Testis (tissue), 2 donors: ENCODE measurements at regions not wholly inside any gene's neighbourhood (a gene's known extent, or its start where the extent isn't known, plus 50 kb on each side); places are given as distances from the start of the nearest gene placed in this dataset.
A peak's percentile ranks its signal among the peaks of the same experiment; 100 is the strongest.

Source experiments
- DNase-seq: peaks from one replicate; pipeline ENCODE4 v3.0.0-alpha.2; 2019
- H3K27ac ChIP-seq, 2 donors: fragments of 200-600 bp; sonication (generic); one replicate each; pipeline ENCODE4 v1.5.1; 2019
- H3K27me3 ChIP-seq: fragments of 200-600 bp; sonication (generic); one replicate; pipeline ENCODE4 v1.5.1; 2019
- H3K36me3 ChIP-seq: fragments of 200-600 bp; sonication (generic); one replicate; pipeline ENCODE4 v1.5.1; 2017; ENCODE audit warnings: low read depth; ENCODE audit errors: missing control alignments
- H3K4me1 ChIP-seq: fragments of 200-600 bp; sonication (generic); one replicate; pipeline ENCODE4 v1.5.1; 2019
- H3K4me3 ChIP-seq, 2 donors: fragments of 200-600 bp; sonication (generic); one replicate each; pipeline ENCODE4 v1.5.1; 2017 to 2019
- H3K9me3 ChIP-seq: fragments of 200-600 bp; sonication (generic); one replicate; pipeline ENCODE4 v1.5.1; 2017
- CTCF ChIP-seq, 3 experiments: fragments of 450-650 bp in 2 of 3; fragments of 200-600 bp in 1 of 3; sonication (generic) in 1 of 3; IDR thresholded peaks; one replicate each; pipeline ENCODE4 v1.5.1; 2016 to 2019; ENCODE audit warnings: antibody characterized with exemption in 3 of 3, mild to moderate bottlenecking in 2 of 3, moderate library complexity in 1 of 3
- POLR2A ChIP-seq: fragments of 450-650 bp; IDR thresholded peaks from one replicate; pipeline ENCODE4 v1.6.1; 2017; ENCODE audit warnings: antibody characterized with exemption, mild to moderate bottlenecking, moderate library complexity
- WGBS, 2 donors: methylation state at CpG; one replicate each; pipeline ENCODE4 v1.1.5; 2018; 5-methylcytosine and 5-hydroxymethylcytosine counted together
- intact Hi-C: fragments of 100-400 bp; cut with DNase I; formaldehyde crosslinking; loops from one replicate; pipeline ENCODE4 v1.15.1; 2023; ENCODE audit warnings: low total_unique reads

GRCh38 chr11:31873124-31873523 lies 62.0 kb upstream of the PAX6 start:
- intact Hi-C loops = loop anchor here (5.0 kb wide), 1 partner anchor 381 kb away; no protein-coding TSS in a partner anchor
- Histone ChIP-seq H3K27me3 (no peaks in the 10 kb centered on the region), H3K9me3 (no peaks in the 10 kb centered on the region), H3K4me3 (no peak overlapping the region), H3K27ac (no peak overlapping the region), H3K4me1 (no peaks in the 10 kb centered on the region), H3K36me3 (no peaks in the 10 kb centered on the region)
- 78 to 88% methylated on average over 2 of the region's 2 CpGs for WGBS, 2 donors
- TF ChIP-seq POLR2A = no peak
- TF ChIP-seq CTCF (IDR thresholded peaks at IDR 0.05) = no peak
- DNase-seq = no peak

GRCh38 chr11:31872076-31872443 lies 60.9 kb upstream of the PAX6 start:
- no peak overlapping the region for H3K4me3 ChIP-seq
- H3K36me3 ChIP-seq = no peaks in the 10 kb centered on the region
- no peak overlapping the region for H3K27ac ChIP-seq
- TF ChIP-seq POLR2A (no peak), CTCF (IDR thresholded peaks at IDR 0.05) (no peak)
- H3K27me3 ChIP-seq = no peaks in the 10 kb centered on the region
- WGBS, 2 donors = 82 to 84% methylated on average over 3 of the region's 3 CpGs
- intact Hi-C loops = loop anchor here (5.0 kb wide), 1 partner anchor 380 kb away; no protein-coding TSS in a partner anchor
- no peaks in the 10 kb centered on the region for H3K4me1 ChIP-seq
- no peak for DNase-seq
- H3K9me3 ChIP-seq = no peaks in the 10 kb centered on the region

- Histone ChIP-seq H3K4me3 (no peak overlapping the region), H3K9me3 (no peaks in the 10 kb centered on the region), H3K27me3 (no peaks in the 10 kb centered on the region), H3K27ac (no peak overlapping the region), H3K36me3 (no peaks in the 10 kb centered on the region), H3K4me1 (no peaks in the 10 kb centered on the region)
- no peak for DNase-seq
- TF ChIP-seq CTCF (IDR thresholded peaks at IDR 0.05) (no peak), POLR2A (no peak)
- intact Hi-C loops = loop anchor here (5.0 kb wide), 1 partner anchor 379 kb away; no protein-coding TSS in a partner anchor
- 52 to 55% methylated on average over 7 to 10 of the region's 10 CpGs for WGBS, 2 donors
Measured at GRCh38 chr11:31871310-31872075, 60.4 kb upstream of the PAX6 start.

- peak; percentile 68 for DNase-seq
- no peaks in the 10 kb centered on the region for H3K36me3 ChIP-seq
- H3K27ac ChIP-seq = no peak overlapping the region
- H3K27me3 ChIP-seq = no peaks in the 10 kb centered on the region
- WGBS, 2 donors = 33 to 57% methylated on average over 6 to 13 of the region's 13 CpGs
- no peaks in the 10 kb centered on the region for H3K9me3 ChIP-seq
- H3K4me1 ChIP-seq = no peaks in the 10 kb centered on the region
- intact Hi-C loops = loop anchor here (5.0 kb wide), 1 partner anchor 378 kb away; no protein-coding TSS in a partner anchor
- TF ChIP-seq POLR2A (no peak), CTCF (IDR thresholded peaks at IDR 0.05) (peak in 2 of 3 experiments; percentile 40 to 57)
- no peak overlapping the region for H3K4me3 ChIP-seq
Measured at GRCh38 chr11:31870609-31871309, 59.6 kb upstream of the PAX6 start.
